HG02973 (cell line): ENCODE measurements at regions not wholly inside any gene's neighbourhood (a gene's known extent, or its start where the extent isn't known, plus 50 kb on each side); places are given as distances from the start of the nearest gene placed in this dataset.

ENCODE experiments used
- ATAC-seq: cut with Tn5 transposase; IDR thresholded peaks from one replicate; pipeline ENCODE4 v1.9.1; 2021; ENCODE audit warnings: moderate library complexity; ENCODE audit not compliant: unreplicated experiment

DNA sequence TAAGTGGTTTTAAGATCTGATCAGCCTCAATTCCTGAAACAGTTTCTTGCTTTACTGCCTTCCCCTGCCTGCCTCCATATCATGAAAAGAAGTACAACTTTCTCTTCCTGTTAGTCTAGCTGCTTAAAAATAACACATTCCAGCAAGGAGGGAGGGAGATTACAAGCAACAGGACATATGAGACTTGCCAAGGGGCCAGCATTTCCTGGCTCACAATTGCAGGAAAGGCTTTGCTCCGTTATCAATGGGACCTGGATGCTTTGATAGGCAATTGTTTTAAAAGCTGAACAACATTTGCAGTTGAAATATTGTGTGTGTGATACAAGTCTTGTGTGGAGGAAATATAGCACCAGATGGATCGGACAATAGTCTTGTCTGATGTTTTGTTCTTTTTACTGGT lies 425.0 kb downstream of the FAT4 start:
- no peak for ATAC-seq

DNA sequence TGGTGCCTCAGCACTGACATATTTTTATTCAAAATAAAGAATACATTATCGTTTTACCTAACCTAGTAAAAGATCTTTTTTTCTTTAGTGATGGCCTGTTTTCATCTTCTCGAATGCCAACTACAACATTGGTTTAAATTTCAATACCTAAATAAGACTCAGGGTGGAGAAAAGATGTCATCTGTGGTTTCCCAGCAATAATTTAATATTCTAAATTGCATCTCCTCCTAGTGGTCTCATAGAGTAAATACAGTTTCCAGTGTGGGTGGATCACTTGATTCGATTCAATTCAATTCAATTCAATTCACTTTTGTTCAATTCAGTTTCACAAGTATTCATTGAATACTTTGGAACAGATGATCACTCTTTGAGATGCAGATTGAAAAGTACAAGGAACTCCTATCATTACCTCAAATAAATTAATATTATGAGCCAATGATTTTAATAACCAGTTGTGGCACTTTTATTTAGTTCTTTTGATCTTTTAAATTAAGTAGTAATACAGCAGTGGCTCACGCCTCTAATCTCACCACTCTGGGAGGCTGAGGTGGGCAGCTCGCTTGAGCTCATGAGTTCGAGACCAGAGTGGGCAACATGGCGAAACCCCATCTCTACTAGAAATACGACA lies 427.2 kb downstream of the FAT4 start:
- ATAC-seq = no peak

DNA sequence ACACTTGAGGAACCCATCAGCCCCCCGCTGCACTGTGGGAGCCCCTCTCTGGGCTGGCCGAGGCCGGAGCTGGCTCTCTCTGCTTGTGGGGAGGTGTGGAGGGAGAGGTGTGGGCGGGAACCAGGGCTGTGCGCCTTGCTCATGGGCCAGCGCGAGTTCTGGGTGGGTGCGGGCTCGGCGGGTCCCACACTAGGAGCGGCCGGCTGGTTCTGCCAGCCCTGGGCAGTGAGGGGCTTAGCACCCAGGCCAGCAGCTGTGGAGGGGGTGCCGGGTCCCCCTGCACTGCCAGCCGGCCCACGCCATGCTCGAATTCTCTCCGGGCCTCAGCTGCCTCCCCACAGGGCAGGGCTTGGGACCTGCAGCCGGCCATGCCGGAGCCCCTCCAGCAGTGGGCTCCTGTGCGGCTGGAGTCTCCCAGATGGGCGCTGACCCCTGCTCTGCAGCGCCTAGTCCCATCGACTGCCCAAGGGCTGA lies 430.2 kb downstream of the FAT4 start:
- ATAC-seq = no peak

DNA sequence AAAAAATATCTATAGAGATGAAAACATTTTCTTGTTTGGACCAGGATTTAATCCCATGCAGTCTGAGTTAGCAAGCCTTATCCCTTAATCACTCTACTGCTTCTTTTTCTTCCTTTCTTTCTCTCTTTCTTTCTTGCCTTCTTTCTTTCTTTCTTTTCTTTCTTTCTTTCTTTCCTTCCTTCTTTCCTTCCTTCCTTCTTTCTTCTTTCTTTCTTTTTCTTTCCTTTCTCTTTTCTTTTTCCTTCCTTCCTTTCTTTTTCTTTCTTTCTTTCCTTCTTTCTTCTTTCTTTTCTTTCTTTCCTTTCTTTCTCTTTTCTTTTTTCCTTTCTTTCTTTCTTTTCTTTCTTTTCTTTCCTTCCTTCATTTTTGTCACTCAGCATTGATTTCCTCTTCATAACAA lies 434.6 kb downstream of the FAT4 start:
- no peak for ATAC-seq

DNA sequence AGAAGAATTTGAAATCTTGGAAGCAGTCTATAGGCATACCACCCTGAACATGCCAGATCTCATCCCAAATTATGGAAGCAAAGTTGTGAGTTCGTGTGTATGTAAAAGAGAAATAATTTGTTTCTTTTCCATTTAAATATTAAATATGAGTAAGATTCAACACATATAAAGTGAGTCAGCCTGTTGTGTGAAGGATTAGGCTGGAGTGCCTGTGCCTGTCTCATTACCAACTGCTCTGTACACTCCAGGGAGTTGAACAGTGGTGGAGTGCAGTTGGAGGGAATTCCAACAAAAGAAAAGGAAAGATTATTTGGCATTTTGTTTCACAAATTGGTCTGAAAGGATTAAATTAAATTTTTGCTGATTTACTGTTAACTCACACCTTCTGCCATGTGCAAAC lies 435.6 kb downstream of the FAT4 start:
- no peak for ATAC-seq

DNA sequence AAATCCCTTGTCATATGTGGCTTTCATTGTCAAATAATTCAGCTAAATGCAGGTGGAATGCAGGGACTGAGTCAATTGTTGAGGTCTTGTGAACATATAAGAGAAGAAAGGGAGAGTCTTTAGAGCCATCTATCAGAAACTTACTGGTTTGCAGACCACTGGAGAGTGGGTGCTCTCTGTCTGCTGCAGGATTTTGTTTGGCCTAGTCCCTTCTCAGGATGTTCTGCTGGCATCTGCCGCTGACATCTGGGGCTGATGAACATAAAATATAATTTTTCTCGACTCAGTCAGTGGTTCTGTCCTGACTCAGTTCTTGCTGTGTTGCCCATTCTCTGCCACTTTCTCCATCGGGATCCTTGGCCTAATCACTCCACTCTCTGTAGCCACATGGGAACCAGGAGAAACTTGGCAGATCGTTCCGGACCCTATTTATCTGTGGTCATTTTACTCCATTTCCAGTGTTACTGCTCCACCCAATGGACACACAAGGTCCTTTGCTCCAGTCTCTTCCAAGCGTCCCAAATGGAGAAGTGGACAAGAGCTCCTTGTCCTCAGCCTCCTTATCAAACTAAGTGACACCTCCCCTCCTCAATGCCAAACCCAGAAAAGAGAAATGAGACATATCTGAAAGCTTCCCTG lies 436.2 kb downstream of the FAT4 start:
- no peak for ATAC-seq

DNA sequence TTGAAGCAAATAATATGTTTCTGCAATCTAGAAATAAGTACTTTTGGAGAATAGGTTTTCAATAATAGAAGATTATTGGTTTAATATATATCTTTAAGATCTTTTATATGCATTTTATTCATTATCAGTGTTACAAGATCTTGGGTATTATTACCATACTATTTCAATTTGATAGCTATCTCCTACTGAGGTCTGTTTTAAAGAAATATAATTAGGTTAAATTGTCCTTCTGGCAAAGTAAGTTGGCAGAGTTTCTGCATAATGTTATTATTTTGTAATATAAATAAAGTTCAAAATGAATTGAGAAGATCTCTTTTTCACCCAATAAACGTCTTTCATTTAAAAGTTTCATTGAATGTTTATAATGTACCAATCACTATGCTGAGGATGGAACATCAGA lies 443.7 kb downstream of the FAT4 start:
- ATAC-seq = no peak

DNA sequence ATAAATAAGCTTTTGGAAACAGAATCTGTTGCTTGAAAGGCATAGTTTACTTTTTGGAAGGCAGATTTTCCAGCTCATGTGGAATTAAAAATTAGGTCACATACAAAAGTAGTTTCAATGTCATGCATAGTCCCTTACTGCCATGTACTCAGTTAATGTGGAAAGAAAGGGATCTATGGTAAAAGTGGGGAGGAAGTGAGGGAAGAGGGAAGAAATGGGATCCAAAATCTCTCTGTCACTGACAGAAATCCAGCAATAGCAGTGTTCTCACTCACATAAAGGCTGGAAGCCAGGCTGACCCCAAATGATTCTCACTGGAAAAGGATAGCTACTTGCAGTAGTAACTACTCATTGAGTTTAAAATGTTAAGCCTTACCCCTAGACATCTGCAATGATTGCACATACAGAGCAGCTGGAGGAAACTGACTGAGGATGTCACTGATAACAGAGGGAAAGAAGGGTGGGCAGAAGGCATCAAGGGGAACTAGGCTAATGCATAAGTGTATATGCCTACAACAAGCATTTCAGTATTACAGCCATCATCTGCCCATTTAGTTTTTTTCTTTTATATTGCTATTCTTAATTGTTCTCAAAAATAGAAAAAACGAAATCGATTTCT lies 445.6 kb downstream of the FAT4 start:
- no peak for ATAC-seq

DNA sequence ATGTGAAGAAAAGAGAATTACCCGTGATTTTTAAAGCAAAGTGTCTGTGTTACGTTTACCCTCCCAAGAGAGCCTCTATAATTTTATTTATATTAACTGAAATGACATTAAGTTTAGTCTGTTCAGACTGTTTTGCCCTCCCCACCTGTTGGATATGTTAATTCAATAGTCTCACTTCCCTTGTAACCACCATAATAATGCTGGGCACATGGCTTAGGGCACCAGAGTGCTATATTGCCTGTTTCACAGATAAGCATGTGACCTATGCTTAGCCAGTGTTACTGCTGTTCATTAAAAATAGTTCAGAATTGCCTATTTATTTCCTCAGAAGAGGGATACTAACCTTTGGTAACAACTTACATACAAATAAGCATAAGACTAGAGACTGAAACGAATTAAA lies 446.2 kb downstream of the FAT4 start:
- ATAC-seq = no peak

DNA sequence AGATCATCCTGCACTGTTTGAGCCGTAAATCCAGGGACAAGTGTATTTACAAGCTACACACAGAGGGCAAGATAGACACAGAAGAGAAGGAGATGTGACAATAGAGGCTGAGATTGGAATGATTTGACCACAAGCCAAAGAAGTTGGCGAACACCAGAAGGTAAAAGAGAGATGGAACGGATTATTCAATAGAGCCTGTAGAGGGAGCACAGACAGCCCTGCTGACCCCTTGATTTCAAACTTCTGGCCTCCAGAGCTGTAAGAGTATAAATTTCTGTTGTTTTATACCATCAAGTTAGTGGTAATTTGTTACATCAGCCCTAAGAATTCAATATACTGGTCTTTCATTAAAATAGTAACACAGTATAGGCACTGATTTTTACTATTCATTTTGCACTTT lies 447.8 kb downstream of the FAT4 start:
- ATAC-seq = no peak

DNA sequence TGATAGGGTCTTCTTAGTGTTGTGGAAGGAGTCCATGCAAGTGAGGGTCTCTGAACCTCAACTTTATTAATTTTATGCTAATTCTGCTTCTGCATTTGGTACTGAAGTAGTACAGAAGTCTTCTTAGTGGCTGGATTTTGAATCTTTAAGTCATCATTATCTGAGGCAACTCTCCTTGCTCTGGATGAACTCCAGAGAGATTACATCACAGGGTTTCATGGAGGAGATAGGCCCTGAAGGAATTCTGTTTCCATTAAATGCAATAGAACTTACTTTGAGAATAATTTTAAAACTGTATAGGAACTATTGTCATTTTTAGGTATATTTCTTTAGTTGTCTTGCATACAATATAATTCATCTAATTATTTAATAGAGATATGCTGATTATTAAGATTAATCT lies 451.2 kb downstream of the FAT4 start:
- ATAC-seq = no peak

DNA sequence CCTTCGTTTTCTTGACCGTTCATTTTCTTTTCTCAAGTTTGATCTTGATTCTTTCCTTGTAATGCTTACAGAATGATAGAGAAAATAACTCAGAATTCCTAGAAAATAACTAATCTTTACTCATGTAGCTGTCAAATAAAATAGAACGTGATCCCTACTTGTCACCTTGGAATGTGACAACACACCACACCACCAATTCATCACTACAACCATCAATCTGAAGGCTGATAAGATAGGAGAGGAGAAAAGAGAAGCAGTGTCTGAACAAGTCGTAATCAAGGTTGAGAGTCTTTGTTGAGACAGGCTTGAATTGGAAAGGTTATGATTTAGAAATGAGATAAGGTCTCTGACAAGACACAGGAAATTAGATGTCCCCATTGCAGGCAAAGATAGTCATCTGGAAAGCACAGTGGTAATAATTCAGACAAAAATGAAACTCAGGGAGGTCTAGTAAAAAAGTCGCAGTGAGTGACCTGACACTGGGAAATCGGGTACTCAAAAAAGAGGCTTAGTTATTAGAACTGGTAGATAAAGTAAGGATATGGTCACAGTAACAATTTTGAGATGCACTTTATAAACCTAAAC lies 456.2 kb downstream of the FAT4 start:
- ATAC-seq = no peak

DNA sequence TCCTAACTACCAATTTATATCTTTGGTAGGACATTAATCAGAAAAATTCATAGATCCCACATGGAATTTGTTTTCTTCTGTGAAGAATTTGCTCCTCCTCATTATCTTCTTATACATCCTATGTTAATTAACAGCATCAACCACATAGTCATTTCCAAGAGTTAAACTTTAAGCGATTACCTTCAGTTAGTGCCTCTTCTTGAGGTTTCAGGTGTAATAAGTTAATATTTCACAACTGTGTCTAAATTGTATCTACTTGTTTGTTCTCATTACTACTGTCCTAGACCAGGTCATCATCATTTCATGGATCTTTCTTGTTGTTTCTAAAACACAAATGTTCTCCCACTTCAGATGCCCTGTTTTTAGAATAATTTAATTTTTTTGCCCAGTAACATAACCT lies 457.9 kb downstream of the FAT4 start:
- ATAC-seq = no peak

DNA sequence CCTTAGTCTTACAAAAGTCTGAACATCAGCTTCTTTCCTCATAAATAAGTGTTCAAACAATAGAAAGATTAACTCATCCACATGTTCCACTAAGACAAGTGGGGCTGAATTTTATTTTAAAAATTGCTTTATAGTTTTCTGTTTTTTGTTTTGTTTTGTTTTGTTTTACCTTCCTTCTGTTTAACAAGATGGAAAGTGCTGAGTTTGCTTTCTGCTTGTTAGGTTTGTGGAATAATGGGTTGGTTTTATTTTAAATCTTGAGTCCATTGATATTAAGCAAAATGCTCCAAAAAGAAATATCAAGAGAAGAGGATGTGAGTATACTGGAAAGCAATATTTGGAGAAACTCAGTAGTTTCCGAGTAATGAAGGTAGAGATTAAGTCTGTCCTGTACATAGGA lies 458.7 kb downstream of the FAT4 start:
- ATAC-seq = no peak

DNA sequence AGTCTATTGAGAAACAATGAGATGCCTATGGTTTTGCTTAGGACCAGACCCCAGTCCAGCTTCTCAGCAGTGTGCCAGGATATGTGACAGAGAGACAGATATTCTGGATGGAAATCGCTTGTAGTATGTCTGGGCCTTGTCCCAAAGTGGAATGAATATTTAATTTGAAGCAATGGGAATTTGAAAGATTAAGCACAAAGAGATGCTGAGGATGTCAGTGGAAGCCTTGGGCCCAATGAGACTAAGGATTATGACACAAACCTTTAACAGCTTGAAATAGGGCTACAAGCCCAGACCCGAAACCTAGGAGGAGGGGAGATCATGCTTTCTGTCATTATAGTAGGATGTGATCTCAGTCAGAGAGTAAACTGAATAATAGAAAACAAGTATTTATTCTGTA lies 459.2 kb downstream of the FAT4 start:
- ATAC-seq = no peak

DNA sequence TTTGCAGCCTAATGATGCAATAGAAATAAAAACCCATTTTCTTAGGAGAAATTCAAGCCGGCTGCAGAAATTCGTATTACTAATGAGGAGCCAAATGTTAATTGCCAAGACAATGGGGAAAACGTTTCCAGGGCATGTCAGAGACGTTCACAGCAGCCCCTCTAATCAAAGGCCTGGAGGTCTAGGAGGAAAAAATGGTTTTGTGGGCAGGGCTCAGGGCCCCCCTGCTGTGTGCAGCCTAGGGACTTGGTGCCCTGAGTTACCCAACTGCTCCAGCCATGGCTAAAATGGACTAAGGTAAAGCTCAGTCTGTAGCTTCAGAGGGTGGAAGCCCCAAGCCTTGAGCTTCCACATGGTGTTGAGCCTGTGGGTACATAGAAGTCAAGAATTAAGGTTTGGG lies 461.4 kb downstream of the FAT4 start:
- no peak for ATAC-seq

DNA sequence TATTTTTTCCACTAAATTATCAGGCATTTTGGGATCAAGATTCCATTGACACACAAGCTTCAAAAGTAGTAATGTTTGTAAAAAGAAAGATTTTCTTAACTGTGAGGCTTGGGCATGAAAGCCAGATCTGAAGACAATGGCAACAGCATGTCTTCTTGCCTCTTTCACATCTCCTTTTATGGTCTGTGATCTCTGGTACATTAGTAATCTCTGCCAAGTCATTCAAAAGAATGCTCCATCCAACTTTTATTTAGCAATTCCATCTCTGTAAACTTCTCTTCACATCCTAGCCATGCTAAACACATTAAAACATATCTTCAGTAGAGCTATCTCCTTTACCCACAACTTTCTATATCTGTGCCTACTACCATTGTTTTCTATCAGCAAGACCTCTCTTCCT lies 465.4 kb downstream of the FAT4 start:
- no peak for ATAC-seq

DNA sequence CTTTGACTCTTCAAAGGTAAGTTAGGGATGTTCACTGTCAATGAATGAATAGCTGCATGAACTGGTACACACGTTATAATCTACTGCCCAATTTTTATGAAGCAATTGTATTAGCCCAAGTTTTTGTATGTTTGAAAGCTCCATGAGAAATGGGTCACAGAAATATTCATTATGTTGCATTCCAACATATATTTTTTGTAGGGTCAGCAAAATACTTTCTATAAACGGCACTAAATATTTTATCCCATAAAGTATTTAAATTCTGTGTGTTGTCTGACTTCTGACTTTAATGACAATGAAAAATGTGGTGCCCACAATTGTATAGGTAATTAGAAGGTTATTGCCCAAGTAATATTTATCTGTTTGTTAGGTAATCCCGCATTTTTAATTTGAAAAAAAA lies 466.0 kb downstream of the FAT4 start:
- ATAC-seq = no peak

DNA sequence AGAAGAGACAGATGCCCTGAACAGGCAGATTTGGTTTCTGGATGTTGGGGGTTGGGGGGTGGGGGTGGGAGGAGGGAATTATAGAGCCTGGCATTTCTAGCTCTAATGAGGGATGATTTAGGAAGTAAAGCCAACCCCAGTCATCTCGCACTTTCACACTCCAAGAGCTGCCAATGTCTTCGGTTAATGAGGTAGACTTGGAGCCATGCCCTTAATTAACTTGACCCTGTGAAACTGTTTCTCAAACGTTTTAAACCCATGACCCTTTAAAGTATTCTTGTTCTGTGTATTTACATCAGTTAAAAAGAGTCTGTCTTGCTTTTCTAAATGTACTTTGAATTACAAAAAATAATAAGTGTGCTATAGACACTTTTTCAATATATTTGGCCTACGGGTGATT lies 466.9 kb downstream of the FAT4 start:
- ATAC-seq = no peak

DNA sequence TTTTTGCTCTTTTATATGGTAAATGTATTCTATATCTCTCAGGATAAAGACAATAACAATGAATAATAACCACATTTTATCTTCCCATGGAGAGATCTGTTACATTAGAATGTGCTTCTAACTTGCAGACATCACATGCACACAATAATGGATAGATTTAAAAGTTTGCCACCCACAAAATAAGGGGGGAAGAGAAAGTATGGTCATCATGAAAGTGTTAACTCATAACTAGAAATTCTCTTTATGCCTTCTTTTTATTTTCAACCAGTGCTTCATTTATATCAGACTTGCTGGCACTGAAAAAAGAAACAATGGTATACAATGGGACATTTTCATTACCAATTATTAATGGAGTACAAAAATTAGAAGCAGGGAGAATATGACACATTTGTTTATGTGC lies 470.0 kb downstream of the FAT4 start:
- ATAC-seq = no peak

DNA sequence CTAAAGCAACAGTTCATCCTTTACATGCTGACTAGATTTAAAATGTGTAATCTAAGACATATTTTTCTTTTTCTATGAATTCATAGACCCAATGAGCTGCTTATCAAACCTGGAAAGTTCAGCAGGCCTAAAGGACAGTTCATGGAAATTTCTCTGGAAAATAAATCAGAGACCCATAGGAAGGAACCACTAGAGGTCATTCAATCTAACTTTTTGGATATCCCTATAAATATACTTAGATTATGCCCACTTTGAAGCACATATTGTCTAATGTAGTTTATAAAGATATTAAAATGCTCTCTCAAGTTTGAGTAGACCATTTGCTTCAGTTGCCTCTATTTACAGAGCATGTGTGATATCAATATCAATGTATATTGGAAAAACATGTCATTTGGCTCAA lies 473.0 kb downstream of the FAT4 start:
- ATAC-seq = no peak

DNA sequence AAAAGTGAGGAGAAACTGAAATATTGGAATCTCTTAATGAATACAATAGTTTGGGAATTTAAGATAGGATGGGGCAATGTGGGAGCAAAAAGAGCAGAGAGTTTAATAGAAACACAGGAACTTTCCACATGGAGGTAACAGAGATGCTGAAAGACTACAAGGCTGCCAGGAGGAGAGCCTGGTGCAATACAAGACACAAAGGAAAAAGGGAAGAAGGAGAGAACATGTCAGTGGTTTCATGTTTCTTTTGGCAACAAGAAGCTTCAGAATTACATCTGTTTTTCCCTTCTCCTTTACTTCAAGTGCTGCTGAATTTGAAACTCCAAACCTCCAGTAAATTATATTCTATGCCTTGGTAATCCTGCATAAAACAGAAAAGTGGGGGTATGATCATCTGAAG lies 474.3 kb downstream of the FAT4 start:
- no peak for ATAC-seq
